LNCAP (cell line): ENCODE measurements at regions not wholly inside any gene's neighbourhood (a gene's known extent, or its start where the extent isn't known, plus 50 kb on each side); places are given as distances from the start of the nearest gene placed in this dataset.

ENCODE experiments used
- CTCF ChIP-seq: fragments of 450-650 bp; IDR thresholded peaks from 2 replicates; pipeline ENCODE4 v1.5.1; 2017; ENCODE audit warnings: mild to moderate bottlenecking

- no peak for TF ChIP-seq CTCF
These were observed 51.1 kb upstream of the ROPN1 start for GRCh38 chr3:124043023-124043422.

- no peak for TF ChIP-seq CTCF
These were observed 53.0 kb upstream of the ROPN1 start for GRCh38 chr3:124044956-124045355.

- TF ChIP-seq CTCF = no peak
These were observed 57.3 kb upstream of the ROPN1 start for GRCh38 chr3:124048967-124049798.

GRCh38 chr3:124051636-124052035, 59.7 kb upstream of the ROPN1 start:
- TF ChIP-seq CTCF = no peak

GRCh38 chr3:124053871-124054270, 61.9 kb upstream of the ROPN1 start:
- TF ChIP-seq CTCF = no peak

- no peak for TF ChIP-seq CTCF
These were observed 64.9 kb upstream of the ROPN1 start for GRCh38 chr3:124056846-124057245.

- TF ChIP-seq CTCF = no peak
These were observed 65.5 kb upstream of the ROPN1 start for GRCh38 chr3:124057420-124057819.

GRCh38 chr3:124059580-124059979, 67.7 kb upstream of the ROPN1 start:
- no peak for TF ChIP-seq CTCF
